ENCODE measurements at regions not wholly inside any gene's neighbourhood (a gene's known extent, or its start where the extent isn't known, plus 50 kb on each side); places are given as distances from the start of the nearest gene placed in this dataset.

DNA sequence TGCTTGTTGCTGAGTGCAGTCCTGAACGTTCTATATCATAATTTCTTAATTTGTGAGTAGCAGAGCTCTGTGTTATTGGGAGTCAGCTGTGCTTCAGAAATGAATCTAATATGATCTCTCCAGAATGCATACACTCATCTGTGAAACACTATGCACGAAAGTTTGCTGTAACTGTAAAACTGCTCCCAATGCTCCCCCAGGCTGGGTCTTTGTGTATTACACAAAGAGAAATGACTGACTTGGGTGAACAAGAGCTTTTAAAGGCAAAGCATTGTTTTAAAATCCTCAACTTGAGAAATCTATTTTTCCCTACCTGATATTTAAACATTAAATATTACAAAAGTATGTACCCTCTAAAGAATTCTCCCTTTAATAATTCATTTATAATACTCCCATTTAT lies 636.7 kb upstream of the KIF2B start:
- H3K27ac Mint-ChIP-seq = no peak overlapping the region
- no peaks in the 10 kb centered on the region for H3K27me3 Mint-ChIP-seq (ENCODE audit: low read depth)

DNA sequence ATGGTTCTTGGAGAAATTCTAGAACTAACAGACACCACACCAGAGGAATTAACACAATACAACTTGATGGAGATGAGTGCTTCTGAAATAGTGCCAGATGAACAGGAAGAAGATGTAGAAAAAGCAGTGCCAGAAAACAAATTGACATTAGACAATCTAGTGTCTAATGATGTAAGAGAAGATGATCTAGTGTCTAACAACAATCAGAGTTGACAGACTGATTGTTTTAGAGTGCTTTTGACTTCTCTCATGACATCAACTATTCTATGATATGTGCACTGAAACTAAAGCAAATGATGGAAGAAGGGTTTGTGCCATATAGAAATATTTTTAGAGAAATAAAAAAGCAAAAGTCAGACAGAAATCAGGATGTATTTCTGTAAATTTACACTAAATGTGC lies 646.1 kb upstream of the KIF2B start:
- CTCF ChIA-PET = no interaction called here
- Mint-ChIP-seq H3K27me3 (ENCODE audit: low read depth) (no peaks in the 10 kb centered on the region), H3K9me3 (peaks cover 4% of the 10 kb centered on the region), H3K4me3 (no peak overlapping the region), H3K36me3 (ENCODE audit: low read depth) (no peaks in the 10 kb centered on the region), H3K4me1 (ENCODE audit: low read depth) (no peaks in the 10 kb centered on the region), H3K27ac (no peak overlapping the region)
- intact Hi-C loops (cut with micrococcal nuclease) = no loop called here
- no peak for DNase-seq

More for the DNA sequence above, 636.7 kb upstream of the KIF2B start:
- Mint-ChIP-seq H3K4me3 (no peak overlapping the region), H3K9me3 (peaks cover 9% of the 10 kb centered on the region), H3K4me1 (ENCODE audit: low read depth) (no peaks in the 10 kb centered on the region), H3K36me3 (ENCODE audit: low read depth) (no peaks in the 10 kb centered on the region)
- CTCF ChIA-PET = interaction anchor here (1.0 kb wide), 1 partner anchor 10 kb away, joined by 3 read pairs; no protein-coding TSS in a partner anchor
- intact Hi-C loops (cut with micrococcal nuclease) = no loop called here
- no peak for DNase-seq

DNA sequence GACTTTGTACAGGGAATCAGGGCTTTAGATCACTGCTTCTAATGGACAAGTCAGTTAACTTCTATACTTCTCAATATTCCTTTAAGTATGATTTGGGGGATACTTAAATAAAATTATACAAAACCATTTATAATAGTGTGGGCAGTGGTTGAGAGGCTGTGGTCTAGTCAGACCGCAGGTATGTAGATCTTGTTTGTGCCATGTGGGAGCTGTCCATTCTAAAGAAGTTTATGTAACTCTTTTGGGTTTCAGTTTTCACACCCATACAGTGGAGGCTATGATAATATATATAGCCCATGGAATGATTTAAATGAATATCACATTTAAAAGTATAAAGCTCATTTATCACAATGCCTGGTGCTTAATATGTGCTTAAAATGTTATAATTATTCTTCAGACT lies 654.3 kb upstream of the KIF2B start:
- CTCF ChIA-PET = no interaction called here
- Mint-ChIP-seq H3K36me3 (ENCODE audit: low read depth) (no peaks in the 10 kb centered on the region), H3K4me3 (no peak overlapping the region), H3K27ac (no peak overlapping the region), H3K27me3 (ENCODE audit: low read depth) (no peaks in the 10 kb centered on the region), H3K4me1 (ENCODE audit: low read depth) (no peaks in the 10 kb centered on the region), H3K9me3 (peaks cover 2% of the 10 kb centered on the region)
- intact Hi-C loops (cut with micrococcal nuclease) = no loop called here
- no peak for DNase-seq

DNA sequence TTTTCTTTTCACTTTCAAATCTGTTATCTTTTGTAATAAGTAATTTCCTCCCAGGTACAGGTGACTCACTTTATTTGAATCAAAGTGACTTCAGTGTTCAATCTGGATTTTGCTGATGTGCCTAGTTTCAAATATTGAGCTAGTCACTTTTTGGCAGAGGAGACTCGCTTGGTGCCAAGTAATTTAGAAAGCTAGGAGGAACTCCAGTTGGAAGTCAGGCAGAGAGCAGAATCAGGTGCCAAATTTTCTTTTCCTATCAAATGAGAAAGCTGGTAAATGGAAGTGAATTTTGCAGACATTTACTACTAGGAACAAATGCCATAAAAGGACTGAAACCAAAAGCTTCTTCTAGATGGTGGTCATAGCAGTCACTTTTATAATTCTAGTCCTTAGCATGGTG lies 656.0 kb upstream of the KIF2B start:
- Mint-ChIP-seq H3K27ac (no peak overlapping the region), H3K4me1 (ENCODE audit: low read depth) (no peaks in the 10 kb centered on the region), H3K9me3 (peaks cover 2% of the 10 kb centered on the region), H3K4me3 (no peak overlapping the region), H3K27me3 (ENCODE audit: low read depth) (no peaks in the 10 kb centered on the region), H3K36me3 (ENCODE audit: low read depth) (no peaks in the 10 kb centered on the region)
- intact Hi-C loops (cut with micrococcal nuclease) = no loop called here
- DNase-seq = no peak
- CTCF ChIA-PET = no interaction called here

DNA sequence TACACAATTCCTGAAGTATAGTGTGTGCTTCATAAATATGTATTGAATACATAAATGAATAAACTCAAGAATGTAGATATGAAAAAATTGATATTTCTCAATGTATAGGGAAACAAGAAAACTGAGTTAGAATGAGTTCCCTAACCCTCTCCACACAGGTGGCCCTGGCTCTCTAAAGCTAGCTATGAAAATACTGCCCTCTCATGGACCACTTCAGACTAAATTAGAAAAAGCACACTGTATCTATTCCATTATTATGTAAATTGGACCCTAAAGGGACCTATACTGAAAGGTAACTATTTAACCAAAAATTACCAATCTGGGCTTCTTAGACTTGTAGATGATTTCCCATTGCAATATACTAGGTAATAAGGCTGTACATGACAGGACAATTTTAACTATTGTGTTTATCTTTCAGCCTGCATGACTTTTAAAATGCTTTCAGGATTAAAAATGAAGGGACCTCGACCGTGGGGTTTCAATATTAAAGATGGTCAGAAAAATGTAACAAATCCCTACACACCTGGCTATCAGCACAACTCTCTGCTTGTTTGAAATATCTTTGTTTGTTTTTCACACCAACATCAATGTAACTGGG lies 672.5 kb upstream of the KIF2B start:
- H3K27me3 Mint-ChIP-seq (ENCODE audit: low read depth) = no peaks in the 10 kb centered on the region
- H3K9me3 Mint-ChIP-seq = no peaks in the 10 kb centered on the region
- intact Hi-C loops (cut with micrococcal nuclease) = no loop called here
- H3K4me1 Mint-ChIP-seq (ENCODE audit: low read depth) = no peaks in the 10 kb centered on the region
- H3K4me3 Mint-ChIP-seq = no peak overlapping the region
- H3K27ac Mint-ChIP-seq = no peak overlapping the region
- CTCF ChIA-PET = no interaction called here
- DNase-seq = no peak
- H3K36me3 Mint-ChIP-seq (ENCODE audit: low read depth) = no peaks in the 10 kb centered on the region

DNA sequence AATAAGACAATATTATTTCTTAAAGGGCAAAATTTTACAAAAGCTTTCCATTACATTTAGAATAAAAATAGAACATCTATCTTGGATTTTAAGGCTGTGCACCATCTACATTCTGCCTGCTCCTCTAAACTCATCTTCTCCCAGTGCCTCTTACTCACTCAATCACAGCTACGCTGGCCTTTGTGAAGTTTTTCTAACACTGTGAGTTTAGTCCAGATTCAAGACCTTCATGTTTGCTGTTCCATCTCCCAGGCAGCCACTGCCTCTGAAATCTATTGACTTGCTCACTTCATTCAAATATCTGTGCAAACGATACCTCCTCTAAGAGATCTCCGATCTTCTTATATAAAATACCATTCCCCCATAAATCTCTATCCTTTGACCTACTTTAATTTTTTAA lies 673.4 kb upstream of the KIF2B start:
- intact Hi-C loops (cut with micrococcal nuclease) = no loop called here
- Mint-ChIP-seq H3K27ac (no peak overlapping the region), H3K36me3 (ENCODE audit: low read depth) (no peaks in the 10 kb centered on the region), H3K9me3 (no peaks in the 10 kb centered on the region), H3K4me1 (ENCODE audit: low read depth) (no peaks in the 10 kb centered on the region), H3K27me3 (ENCODE audit: low read depth) (no peaks in the 10 kb centered on the region), H3K4me3 (no peak overlapping the region)
- DNase-seq = no peak
- CTCF ChIA-PET = no interaction called here

DNA sequence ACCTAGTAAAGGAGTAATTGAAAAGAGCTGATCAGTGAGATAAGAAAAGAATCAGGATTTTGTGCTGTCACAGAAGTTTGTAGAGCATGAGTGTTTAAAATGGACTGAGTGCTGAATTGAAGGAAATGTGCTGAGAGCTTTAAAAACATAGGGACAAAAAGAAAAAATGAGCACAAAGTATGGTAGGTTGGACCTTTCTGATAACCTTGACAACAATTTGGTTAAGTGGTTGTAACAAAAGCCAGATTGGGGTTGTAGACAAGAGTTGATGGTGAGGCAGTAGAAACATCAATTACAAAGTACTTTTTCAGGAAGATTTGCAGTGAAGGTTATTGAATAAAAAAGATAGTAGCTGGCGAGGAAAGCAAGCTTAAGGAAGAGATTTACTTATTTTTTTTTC lies 674.7 kb upstream of the KIF2B start:
- no peaks in the 10 kb centered on the region for H3K36me3 Mint-ChIP-seq (ENCODE audit: low read depth)
- no peaks in the 10 kb centered on the region for H3K4me1 Mint-ChIP-seq (ENCODE audit: low read depth)
- H3K9me3 Mint-ChIP-seq = no peaks in the 10 kb centered on the region
- intact Hi-C loops (cut with micrococcal nuclease) = no loop called here
- no peak overlapping the region for H3K4me3 Mint-ChIP-seq
- H3K27ac Mint-ChIP-seq = no peak overlapping the region
- H3K27me3 Mint-ChIP-seq (ENCODE audit: low read depth) = no peaks in the 10 kb centered on the region
- no peak for DNase-seq
- CTCF ChIA-PET = no interaction called here

DNA sequence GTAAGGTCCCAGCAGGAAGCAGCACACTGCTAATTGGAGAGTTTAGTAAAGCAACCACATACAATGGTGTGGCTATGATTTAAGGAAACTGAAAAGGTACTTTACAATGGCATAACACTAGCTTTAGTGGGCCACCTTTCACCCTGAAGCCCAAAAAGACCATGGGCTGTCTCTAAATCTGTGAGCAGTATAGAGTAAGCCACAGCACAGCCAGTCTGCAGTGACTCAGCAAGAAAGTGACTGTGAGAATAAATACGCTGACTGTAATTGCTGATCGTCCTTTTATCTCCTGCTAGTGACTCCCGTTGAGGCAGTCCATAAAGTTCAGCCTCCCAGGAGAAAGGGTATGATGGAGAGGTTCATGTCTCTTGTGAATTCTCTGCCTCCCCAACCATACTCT lies 679.8 kb upstream of the KIF2B start:
- H3K27me3 Mint-ChIP-seq (ENCODE audit: low read depth) = no peaks in the 10 kb centered on the region
- H3K36me3 Mint-ChIP-seq (ENCODE audit: low read depth) = no peaks in the 10 kb centered on the region
- H3K4me3 Mint-ChIP-seq = no peak overlapping the region
- no peak overlapping the region for H3K27ac Mint-ChIP-seq
- CTCF ChIA-PET = no interaction called here
- H3K4me1 Mint-ChIP-seq (ENCODE audit: low read depth) = no peaks in the 10 kb centered on the region
- H3K9me3 Mint-ChIP-seq = no peaks in the 10 kb centered on the region
- intact Hi-C loops (cut with micrococcal nuclease) = no loop called here
- DNase-seq = no peak

DNA sequence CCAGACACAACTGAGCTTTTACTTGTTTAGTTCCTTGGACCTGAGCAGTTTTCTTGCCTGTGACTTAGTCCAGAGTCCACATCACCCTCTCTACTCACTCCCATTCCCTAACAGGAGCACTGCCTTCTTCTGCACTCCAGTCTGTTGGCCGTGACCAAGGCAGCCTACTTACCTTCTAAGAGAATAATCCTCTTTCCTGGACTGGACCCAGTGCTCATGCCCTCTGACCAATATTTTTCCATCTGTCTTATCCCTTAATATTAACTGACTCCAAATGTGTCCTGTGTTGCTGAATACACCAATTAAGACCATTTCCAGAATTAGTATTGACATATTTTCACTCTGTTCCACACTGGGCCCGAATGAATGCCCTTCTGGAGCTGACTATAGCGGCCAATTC lies 681.0 kb upstream of the KIF2B start:
- no peak overlapping the region for H3K27ac Mint-ChIP-seq
- H3K4me3 Mint-ChIP-seq = no peak overlapping the region
- H3K36me3 Mint-ChIP-seq (ENCODE audit: low read depth) = no peaks in the 10 kb centered on the region
- CTCF ChIA-PET = no interaction called here
- H3K27me3 Mint-ChIP-seq (ENCODE audit: low read depth) = no peaks in the 10 kb centered on the region
- no peaks in the 10 kb centered on the region for H3K4me1 Mint-ChIP-seq (ENCODE audit: low read depth)
- intact Hi-C loops (cut with micrococcal nuclease) = no loop called here
- no peaks in the 10 kb centered on the region for H3K9me3 Mint-ChIP-seq
- DNase-seq = no peak

DNA sequence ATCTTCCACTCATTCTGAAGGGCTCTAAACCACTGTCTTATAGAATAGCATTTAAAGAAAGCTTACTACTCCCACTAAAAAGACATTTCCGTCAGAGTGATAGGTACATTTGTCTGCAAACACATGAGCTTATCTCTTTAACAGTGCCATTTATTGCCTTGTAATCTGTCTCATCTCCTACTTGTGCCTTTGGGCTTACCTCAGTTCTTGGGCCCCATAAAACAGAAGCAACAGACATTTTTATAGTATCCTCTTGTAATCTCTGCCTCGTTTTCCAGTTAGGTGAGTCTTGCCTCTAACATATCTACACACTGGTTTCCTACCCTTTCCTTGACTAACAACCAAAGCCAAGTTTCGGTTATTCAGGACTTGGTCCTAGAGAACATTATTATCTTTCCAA lies 681.4 kb upstream of the KIF2B start:
- H3K4me3 Mint-ChIP-seq = no peak overlapping the region
- H3K36me3 Mint-ChIP-seq (ENCODE audit: low read depth) = no peaks in the 10 kb centered on the region
- no peak overlapping the region for H3K27ac Mint-ChIP-seq
- no peaks in the 10 kb centered on the region for H3K27me3 Mint-ChIP-seq (ENCODE audit: low read depth)
- CTCF ChIA-PET = no interaction called here
- no peaks in the 10 kb centered on the region for H3K4me1 Mint-ChIP-seq (ENCODE audit: low read depth)
- intact Hi-C loops (cut with micrococcal nuclease) = no loop called here
- no peak for DNase-seq
- no peaks in the 10 kb centered on the region for H3K9me3 Mint-ChIP-seq

DNA sequence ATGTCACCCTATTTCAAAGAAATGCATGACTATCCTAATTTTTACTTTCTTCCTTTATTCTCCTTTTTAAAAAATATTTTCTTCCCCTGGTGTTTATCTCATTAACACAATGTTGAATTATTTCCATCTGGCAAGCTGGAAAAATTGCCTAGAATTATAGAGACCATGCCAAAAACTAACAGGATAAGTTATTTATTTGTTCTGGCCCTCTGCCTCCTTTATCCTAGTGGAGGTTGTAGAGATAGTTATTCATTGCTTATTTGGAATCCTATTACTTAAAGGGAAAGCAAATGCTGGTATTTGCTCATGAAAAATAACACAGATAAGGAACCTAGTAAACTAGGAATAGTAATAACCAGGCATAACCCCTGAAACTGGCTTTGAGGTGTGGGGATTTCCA lies 684.9 kb upstream of the KIF2B start:
- H3K4me1 Mint-ChIP-seq (ENCODE audit: low read depth) = no peaks in the 10 kb centered on the region
- no peak overlapping the region for H3K27ac Mint-ChIP-seq
- intact Hi-C loops (cut with micrococcal nuclease) = no loop called here
- no peak overlapping the region for H3K4me3 Mint-ChIP-seq
- no peaks in the 10 kb centered on the region for H3K36me3 Mint-ChIP-seq (ENCODE audit: low read depth)
- no peaks in the 10 kb centered on the region for H3K27me3 Mint-ChIP-seq (ENCODE audit: low read depth)
- CTCF ChIA-PET = no interaction called here
- DNase-seq = no peak
- H3K9me3 Mint-ChIP-seq = no peaks in the 10 kb centered on the region

DNA sequence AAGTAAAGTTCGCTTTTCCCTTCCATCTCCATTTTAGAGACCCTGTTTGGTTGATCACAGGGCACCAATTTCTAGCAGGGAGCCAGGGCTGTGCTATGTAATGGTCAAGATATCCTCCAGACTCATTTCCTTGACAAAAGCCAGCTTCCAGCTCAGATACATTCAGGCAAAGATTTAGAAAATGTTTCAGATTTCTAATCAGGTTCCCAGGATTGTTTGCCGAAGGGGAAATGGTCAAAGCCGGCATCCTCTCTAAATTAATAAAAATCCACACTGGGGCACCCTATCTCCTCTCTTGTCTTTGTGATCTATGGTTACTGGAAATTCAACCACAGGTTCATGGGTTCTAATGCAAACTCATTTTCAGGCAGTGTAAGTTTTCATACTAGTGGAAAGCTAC lies 686.8 kb upstream of the KIF2B start:
- CTCF ChIA-PET = no interaction called here
- Mint-ChIP-seq H3K4me3 (no peak overlapping the region), H3K27ac (no peak overlapping the region), H3K9me3 (no peaks in the 10 kb centered on the region), H3K27me3 (ENCODE audit: low read depth) (no peaks in the 10 kb centered on the region), H3K36me3 (ENCODE audit: low read depth) (no peaks in the 10 kb centered on the region), H3K4me1 (ENCODE audit: low read depth) (no peaks in the 10 kb centered on the region)
- intact Hi-C loops (cut with micrococcal nuclease) = no loop called here
- DNase-seq = no peak

DNA sequence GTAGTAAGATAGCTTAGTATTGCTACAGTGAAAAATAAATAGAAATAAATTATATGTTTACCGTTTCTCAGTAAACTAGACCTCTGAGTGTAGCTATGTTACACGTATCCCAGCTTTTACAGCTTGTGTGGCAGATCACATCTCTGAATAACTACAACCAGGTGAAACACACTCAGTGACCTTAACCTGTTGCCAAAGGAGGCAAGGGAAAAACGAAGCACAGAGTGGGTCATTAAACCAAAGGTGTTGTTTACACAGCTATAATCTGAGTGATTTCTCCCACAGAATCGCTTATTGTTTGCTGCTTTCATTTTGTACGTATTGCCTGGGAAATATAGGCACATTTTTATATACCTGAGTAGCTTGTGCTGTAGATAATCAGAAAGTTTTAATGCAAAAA lies 688.2 kb upstream of the KIF2B start:
- Mint-ChIP-seq H3K9me3 (peaks cover 1% of the 10 kb centered on the region), H3K4me1 (ENCODE audit: low read depth) (no peaks in the 10 kb centered on the region), H3K27me3 (ENCODE audit: low read depth) (no peaks in the 10 kb centered on the region), H3K36me3 (ENCODE audit: low read depth) (no peaks in the 10 kb centered on the region), H3K4me3 (no peak overlapping the region), H3K27ac (no peak overlapping the region)
- CTCF ChIA-PET = no interaction called here
- intact Hi-C loops (cut with micrococcal nuclease) = no loop called here
- DNase-seq = no peak

DNA sequence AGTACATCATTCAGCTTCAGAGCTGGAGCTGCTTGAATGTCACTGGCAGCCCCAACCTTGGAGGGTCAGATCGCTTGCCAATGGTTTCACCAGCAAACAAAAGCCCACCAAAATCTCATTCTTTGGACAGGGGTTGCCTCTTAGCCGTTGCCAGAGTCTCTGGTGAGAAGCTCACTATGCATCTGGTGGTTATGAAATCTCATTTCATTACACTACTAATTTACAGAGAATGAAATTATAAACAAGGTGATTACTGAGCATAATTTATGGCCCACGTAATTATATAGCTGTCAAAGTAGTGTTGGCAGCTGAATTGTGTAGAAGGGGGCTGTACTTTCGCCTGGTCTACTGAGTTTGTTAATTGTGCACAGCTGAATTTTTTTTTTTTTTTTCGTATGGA lies 688.9 kb upstream of the KIF2B start:
- CTCF ChIA-PET = no interaction called here
- H3K9me3 Mint-ChIP-seq = peaks cover 1% of the 10 kb centered on the region
- intact Hi-C loops (cut with micrococcal nuclease) = no loop called here

More for the DNA sequence above, 688.9 kb upstream of the KIF2B start:
- no peaks in the 10 kb centered on the region for H3K4me1 Mint-ChIP-seq (ENCODE audit: low read depth)
- H3K27me3 Mint-ChIP-seq (ENCODE audit: low read depth) = no peaks in the 10 kb centered on the region
- H3K36me3 Mint-ChIP-seq (ENCODE audit: low read depth) = no peaks in the 10 kb centered on the region
- H3K4me3 Mint-ChIP-seq = no peak overlapping the region
- no peak overlapping the region for H3K27ac Mint-ChIP-seq
- DNase-seq = no peak

Measured in activated naive CD4-positive, alpha-beta T cell treated with anti-CD3 and anti-CD28 coated beads for 36 hours (primary cell).